Right lobe of liver (tissue), 6 donors: ENCODE measurements at regions not wholly inside any gene's neighbourhood (a gene's known extent, or its start where the extent isn't known, plus 50 kb on each side); places are given as distances from the start of the nearest gene placed in this dataset.
"Not testable (repeated sequence)": the region's sequence is repeated elsewhere in the genome, so short reads cannot be mapped to it uniquely, and the experiment has no call there.

Experiments used
- ATAC-seq, 4 donors: fragments of 200-7000 bp; cut with Tn5 transposase; one replicate each; pipeline ENCODE4 v1.9.1; 2020; ENCODE audit warnings: mild to moderate bottlenecking in 4 of 4, moderate library complexity in 4 of 4
- DNase-seq, 3 donors: peaks; one replicate each; pipeline ENCODE4 v3.0.0-alpha.2; 2020
- H3K27ac ChIP-seq, 3 donors: fragments of 200-600 bp; one replicate each; pipeline ENCODE4 v1.8.0; 2022
- H3K27me3 ChIP-seq, 2 donors: fragments of 200-600 bp; one replicate each; pipeline ENCODE4 v1.8.0; 2022
- H3K36me3 ChIP-seq, 4 donors: fragments of 200-600 bp; sonication (generic) in 1 of 4; one replicate each; pipeline versions ENCODE4 v1.5.1 to v1.8.0; 2017 to 2022; ENCODE audit warnings: control low read depth in 1 of 4
- H3K4me1 ChIP-seq, 4 donors: fragments of 200-600 bp; sonication (generic) in 1 of 4; one replicate each; pipeline versions ENCODE4 v1.5.1 to v1.8.0; 2017 to 2022; ENCODE audit warnings: control low read depth in 1 of 4
- H3K4me3 ChIP-seq, 3 donors: fragments of 200-600 bp; one replicate each; pipeline ENCODE4 v1.8.0; 2022
- H3K9me3 ChIP-seq, 4 donors: fragments of 200-600 bp; sonication (generic) in 1 of 4; one replicate each; pipeline versions ENCODE4 v1.5.1 to v1.8.0; 2017 to 2022; ENCODE audit warnings: control low read depth in 1 of 4
- POLR2A ChIP-seq: fragments of 450-650 bp; IDR thresholded peaks from one replicate; pipeline ENCODE4 v1.6.1; 2017; ENCODE audit warnings: antibody characterized with exemption, mild to moderate bottlenecking
- WGBS: methylation state at CpG from one replicate; pipeline ENCODE4 v1.1.6; 2018; ENCODE audit warnings: low coverage, low lambda C conversion rate; ENCODE audit not compliant: insufficient coverage; ENCODE audit errors: missing lambda C conversion rate; 5-methylcytosine and 5-hydroxymethylcytosine counted together
- intact Hi-C, 2 donors: fragments of 100-400 bp; cut with DNase I; formaldehyde crosslinking; loops; one replicate each; pipeline versions ENCODE4 v1.11.2 to v1.14.1; 2022
- TF ChIP-seq, protein P1 (sequence below), 4 donors: fragments of 200-600 bp in 3 of 4; fragments of 450-650 bp in 1 of 4; IDR thresholded peaks; one replicate each; pipeline versions ENCODE4 v1.5.1 to v1.8.0; 2016 to 2022; ENCODE audit warnings: antibody characterized with exemption in 4 of 4, mild to moderate bottlenecking in 2 of 4
- donor health status: DM: no; HTN: yes; CAD: no.
- donor health status: DM: no; HTN: no; CAD: no.
- donor health status: DM: no; HTN: no; CAD: no.
- donor health status: DM: no; HTN: yes; CAD: no.
- donor health status: DM: no; HTN: yes; CAD: no.

- no peak overlapping the region for H3K4me3 ChIP-seq
- TF ChIP-seq POLR2A = no peak
- TF ChIP-seq, protein P1, sequence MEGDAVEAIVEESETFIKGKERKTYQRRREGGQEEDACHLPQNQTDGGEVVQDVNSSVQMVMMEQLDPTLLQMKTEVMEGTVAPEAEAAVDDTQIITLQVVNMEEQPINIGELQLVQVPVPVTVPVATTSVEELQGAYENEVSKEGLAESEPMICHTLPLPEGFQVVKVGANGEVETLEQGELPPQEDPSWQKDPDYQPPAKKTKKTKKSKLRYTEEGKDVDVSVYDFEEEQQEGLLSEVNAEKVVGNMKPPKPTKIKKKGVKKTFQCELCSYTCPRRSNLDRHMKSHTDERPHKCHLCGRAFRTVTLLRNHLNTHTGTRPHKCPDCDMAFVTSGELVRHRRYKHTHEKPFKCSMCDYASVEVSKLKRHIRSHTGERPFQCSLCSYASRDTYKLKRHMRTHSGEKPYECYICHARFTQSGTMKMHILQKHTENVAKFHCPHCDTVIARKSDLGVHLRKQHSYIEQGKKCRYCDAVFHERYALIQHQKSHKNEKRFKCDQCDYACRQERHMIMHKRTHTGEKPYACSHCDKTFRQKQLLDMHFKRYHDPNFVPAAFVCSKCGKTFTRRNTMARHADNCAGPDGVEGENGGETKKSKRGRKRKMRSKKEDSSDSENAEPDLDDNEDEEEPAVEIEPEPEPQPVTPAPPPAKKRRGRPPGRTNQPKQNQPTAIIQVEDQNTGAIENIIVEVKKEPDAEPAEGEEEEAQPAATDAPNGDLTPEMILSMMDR (IDR thresholded peaks at IDR 0.05) = no peak
- WGBS = 85% methylated on average over 8 of the region's 9 CpGs
- peak overlapping the region in 2 of 3 donors; percentile 49 to 72 for H3K27ac ChIP-seq
- ATAC-seq (no peak), DNase-seq (no peak)
- no peaks in the 10 kb centered on the region for H3K36me3 ChIP-seq
- H3K4me1 ChIP-seq = peaks cover 0 to 49% (median 9%) of the 10 kb centered on the region in 4 donors
- intact Hi-C loops = no loop called here
- H3K9me3 ChIP-seq = no peaks in the 10 kb centered on the region
- H3K27me3 ChIP-seq = no peaks in the 10 kb centered on the region
These were observed 385.1 kb downstream of the IRS2 start for GRCh38 chr13:109401307-109401706.

- WGBS = 25% methylated on average over 11 of the region's 11 CpGs
- H3K9me3 ChIP-seq = no peaks in the 10 kb centered on the region
- H3K4me1 ChIP-seq = peaks cover 0 to 55% (median 10%) of the 10 kb centered on the region in 4 donors
- H3K27ac ChIP-seq = peak overlapping the region; percentile 49 to 72 (median 64)
- ATAC-seq (peak; percentile 51 to 65 (median 62)), DNase-seq (peak; percentile 46 to 83 (median 73))
- no peaks in the 10 kb centered on the region for H3K36me3 ChIP-seq
- intact Hi-C loops = no loop called here
- H3K4me3 ChIP-seq = peak overlapping the region in 2 of 3 donors; percentile 1 to 8
- TF ChIP-seq POLR2A = peak; percentile 47
- TF ChIP-seq, protein P1 (IDR thresholded peaks at IDR 0.05) = no peak
- no peaks in the 10 kb centered on the region for H3K27me3 ChIP-seq
These were observed 385.6 kb downstream of the IRS2 start for GRCh38 chr13:109400624-109401257.

- ATAC-seq (peak in 3 of 4 donors; percentile 8 to 36 (median 34)), DNase-seq (peak in 1 of 3 donors; percentile 59)
- Histone ChIP-seq H3K27ac (peak overlapping the region; percentile 49 to 72 (median 64)), H3K4me3 (peak overlapping the region in 2 of 3 donors; percentile 1 to 8), H3K36me3 (no peaks in the 10 kb centered on the region), H3K9me3 (no peaks in the 10 kb centered on the region), H3K4me1 (peaks cover 0 to 59% (median 13%) of the 10 kb centered on the region in 4 donors), H3K27me3 (no peaks in the 10 kb centered on the region)
- intact Hi-C loops = no loop called here
- WGBS = 22% methylated on average over 9 of the region's 11 CpGs
- TF ChIP-seq, protein P1 (IDR thresholded peaks at IDR 0.05) = no peak
- peak; percentile 67 for TF ChIP-seq POLR2A
These were observed 386.2 kb downstream of the IRS2 start for GRCh38 chr13:109400209-109400608.

DNA sequence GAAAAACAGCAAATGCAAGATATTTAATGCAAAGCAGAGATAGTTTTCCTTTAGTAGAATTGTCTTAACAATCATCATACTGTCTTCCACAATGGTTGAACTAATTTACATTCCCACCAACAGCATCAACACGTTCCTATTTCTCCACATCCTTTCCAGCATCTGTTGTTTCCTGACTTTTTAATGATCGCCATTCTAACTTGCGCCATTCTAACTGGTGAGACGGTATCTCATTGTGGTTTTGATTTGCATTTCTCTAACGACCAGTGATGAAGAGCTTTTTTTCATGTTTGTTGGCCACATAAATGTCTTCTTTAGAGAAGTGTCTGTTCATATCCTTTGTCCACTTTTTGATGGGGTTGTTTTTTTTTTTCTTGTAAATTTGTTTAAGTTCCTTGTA lies 388.3 kb downstream of the IRS2 start:
- intact Hi-C loops, H3K27me3 ChIP-seq, H3K36me3 ChIP-seq, H3K9me3 ChIP-seq, ATAC-seq, H3K4me3 ChIP-seq, DNase-seq: not testable (repeated sequence)
- H3K4me1 ChIP-seq = peaks cover 0 to 68% (median 17%) of the 10 kb centered on the region in 4 donors
- 79% methylated on average over 5 of the region's 5 CpGs for WGBS
- H3K27ac ChIP-seq = peak overlapping the region in 2 of 3 donors; percentile 81 to 94

GRCh38 chr13:109397285-109397684 lies 389.1 kb downstream of the IRS2 start:
- H3K36me3 ChIP-seq = no peaks in the 10 kb centered on the region
- H3K4me1 ChIP-seq = peaks cover 0 to 65% (median 15%) of the 10 kb centered on the region in 4 donors
- H3K4me3 ChIP-seq = no peak overlapping the region
- no peak for DNase-seq
- peak; percentile 16 to 47 (median 30) for ATAC-seq
- H3K9me3 ChIP-seq = no peaks in the 10 kb centered on the region
- intact Hi-C loops = no loop called here
- peak; percentile 16 for TF ChIP-seq POLR2A
- TF ChIP-seq, protein P1 (IDR thresholded peaks at IDR 0.05) = no peak
- H3K27me3 ChIP-seq = no peaks in the 10 kb centered on the region
- WGBS = 25% methylated on average over 3 of the region's 3 CpGs
- peak overlapping the region in 2 of 3 donors; percentile 81 to 94 for H3K27ac ChIP-seq
